HG03575 (cell line): ENCODE measurements at regions not wholly inside any gene's neighbourhood (a gene's known extent, or its start where the extent isn't known, plus 50 kb on each side); places are given as distances from the start of the nearest gene placed in this dataset.

Experiments used
- ATAC-seq: cut with Tn5 transposase; IDR thresholded peaks from one replicate; pipeline ENCODE4 v1.9.1; 2021; ENCODE audit not compliant: unreplicated experiment, insufficient number of reproducible peaks, low FRiP score; ENCODE audit errors: extremely low read depth

DNA sequence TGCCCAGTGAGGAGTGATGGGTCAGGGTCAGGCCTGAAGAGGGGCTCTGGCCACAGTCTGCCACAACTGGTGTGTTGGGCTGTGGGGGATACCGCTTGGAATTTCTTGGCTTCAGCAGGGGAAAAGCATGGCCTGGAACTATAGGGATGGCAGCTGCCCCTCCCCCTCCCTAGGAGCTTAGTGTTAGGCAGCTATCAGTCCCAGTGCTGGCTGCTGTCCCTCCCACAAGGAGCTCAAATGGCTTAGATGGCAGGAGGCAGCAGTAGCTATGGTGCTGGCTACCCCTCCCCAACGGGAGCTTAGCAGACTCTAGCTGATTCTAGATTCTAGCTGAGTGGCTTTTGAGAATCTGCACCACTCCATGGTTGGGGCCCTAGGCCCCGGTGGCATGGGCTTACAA lies 414.5 kb upstream of the HSF2 start:
- ATAC-seq = no peak

DNA sequence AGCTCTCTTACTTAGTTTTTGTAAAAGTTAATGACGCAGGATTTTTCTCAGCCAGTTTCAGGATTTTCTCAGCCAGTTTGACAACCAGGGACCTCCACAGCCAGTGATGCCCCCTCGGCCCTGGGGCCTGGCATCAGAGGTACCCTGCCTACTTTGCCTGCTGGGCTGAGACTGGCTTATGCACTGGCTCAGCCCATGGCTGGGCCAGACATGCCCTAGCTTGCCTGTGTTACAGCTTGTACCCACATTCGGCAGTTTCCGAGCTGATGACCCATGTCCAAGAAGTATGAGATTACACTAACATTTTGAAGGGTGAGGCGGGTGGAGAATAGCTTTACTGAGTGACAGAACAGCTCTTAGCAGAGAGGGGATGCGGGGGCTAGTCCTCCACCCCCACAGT lies 406.1 kb upstream of the HSF2 start:
- ATAC-seq = no peak

DNA sequence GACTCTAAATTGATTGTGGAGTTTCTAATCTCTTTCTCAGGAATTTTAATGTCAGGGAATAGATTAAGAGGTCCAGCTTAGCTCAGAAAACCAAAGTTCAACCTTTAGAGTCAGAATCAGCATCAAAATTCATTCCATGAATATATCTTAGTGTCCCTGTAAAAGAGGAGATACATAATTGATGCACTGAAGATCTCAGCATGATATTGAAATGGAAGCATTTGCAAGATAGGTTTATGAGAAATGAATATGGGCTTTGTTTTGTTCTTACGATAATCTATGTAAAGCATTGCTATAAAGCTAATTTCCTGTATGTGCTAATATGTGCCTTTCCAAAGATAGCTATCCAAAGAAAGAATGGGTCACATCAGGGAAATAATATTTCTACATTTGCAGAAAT lies 404.5 kb upstream of the HSF2 start:
- ATAC-seq = no peak

- no peak for ATAC-seq
Measured at GRCh38 chr6:121998631-121999030, 400.8 kb upstream of the HSF2 start.

DNA sequence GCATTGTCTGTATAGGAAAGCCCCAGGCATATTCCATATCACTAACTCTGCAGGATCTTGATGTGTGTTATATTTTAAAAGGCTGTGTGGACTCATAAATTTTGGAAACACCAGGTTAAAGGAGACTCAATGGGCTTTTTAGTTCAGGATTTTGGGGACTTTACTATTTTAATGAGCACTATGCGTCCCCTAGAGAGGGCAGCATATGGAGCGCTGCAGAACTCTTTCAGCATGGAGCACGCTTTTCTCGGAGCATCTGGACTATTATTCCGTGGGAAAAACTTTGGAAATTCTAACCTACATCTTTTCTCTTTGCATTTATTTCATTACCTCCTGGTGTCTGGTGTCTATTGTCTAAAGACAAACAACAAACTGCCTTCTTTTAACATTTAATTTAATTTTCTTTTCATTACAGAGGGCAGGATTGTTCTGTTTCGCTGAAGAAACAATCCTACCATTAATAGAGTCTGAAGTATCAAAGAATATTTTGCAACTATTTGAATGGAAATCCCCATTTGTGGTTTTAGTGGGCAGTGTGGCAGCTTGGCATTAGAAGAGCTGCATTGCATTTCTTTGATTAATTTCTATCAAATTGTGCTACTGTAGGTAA lies 399.9 kb upstream of the HSF2 start:
- no peak for ATAC-seq

- no peak for ATAC-seq
Measured at GRCh38 chr6:122005661-122006060, 393.8 kb upstream of the HSF2 start.

DNA sequence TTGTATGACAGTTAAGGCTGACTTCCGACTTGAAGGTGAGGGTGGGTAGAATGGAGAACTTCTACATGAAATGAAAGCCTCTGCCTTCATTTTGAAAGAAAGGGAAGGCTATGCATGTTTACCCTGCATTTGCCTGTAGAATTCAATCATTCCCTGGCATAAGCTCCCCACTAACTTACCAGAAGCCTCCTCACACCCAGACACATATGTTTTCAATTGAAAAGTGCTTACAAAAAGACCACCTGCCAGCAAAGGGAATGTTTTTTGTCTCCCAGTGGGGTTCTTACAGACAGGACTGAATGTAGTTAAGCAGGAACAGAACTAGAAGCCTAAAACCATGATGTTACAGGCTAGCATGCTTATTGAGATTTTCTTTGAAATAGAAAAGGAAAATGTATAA lies 392.1 kb upstream of the HSF2 start:
- no peak for ATAC-seq

- ATAC-seq = no peak
Measured at GRCh38 chr6:122008101-122008999, 391.1 kb upstream of the HSF2 start.

- no peak for ATAC-seq
Measured at GRCh38 chr6:122009000-122009350, 390.5 kb upstream of the HSF2 start.

GRCh38 chr6:122012578-122012977 lies 386.9 kb upstream of the HSF2 start:
- ATAC-seq = no peak

DNA sequence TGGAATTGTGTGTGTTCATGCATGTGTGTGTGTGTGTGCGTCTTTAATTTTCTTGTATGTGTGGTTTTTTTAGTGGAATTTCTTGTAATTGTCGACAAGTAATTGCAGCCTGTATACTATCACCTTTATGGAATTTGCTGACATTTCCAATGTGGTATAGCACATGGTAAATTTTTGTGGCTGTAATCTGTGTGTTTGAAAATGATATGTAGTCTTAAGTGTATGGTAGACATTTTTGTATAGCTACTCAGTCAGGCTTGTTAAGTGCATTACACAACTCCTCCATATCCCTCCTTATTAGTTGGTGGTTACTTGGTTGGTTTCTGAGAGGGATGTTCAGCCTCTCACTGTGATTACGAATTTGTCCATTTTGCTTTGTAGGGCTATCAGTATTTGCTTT lies 384.5 kb upstream of the HSF2 start:
- ATAC-seq = no peak

DNA sequence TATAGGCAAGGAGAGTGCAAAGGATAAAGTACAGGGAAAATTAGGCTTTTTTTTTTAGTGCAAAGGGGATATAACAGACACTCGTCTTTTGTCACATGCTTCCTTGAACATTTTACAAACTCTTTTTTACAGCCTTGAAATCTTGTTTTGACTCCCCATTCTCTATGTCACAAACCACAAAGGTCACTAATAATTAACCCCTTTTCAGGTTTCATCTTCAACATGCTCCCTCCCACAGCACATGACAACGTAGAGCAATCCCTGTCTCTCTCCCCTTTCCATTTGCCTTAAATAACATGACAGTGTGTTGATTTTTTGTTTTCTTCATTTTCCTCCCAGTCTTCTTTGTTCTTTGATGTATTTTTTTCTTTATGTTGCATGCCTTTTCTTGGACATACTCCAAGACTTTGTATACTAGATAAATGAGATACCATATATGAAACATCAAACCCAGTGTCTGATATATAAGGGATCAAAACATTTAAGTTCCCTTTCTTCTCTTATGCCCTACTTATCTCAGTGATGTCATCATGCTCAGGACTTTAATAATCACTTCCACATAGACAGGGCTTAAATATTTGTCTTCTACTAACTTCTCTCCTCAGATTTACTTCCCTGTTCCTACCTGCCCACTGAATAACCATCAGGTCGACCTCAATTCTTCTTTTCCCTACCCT lies 378.7 kb upstream of the HSF2 start:
- peak; percentile 93 for ATAC-seq

DNA sequence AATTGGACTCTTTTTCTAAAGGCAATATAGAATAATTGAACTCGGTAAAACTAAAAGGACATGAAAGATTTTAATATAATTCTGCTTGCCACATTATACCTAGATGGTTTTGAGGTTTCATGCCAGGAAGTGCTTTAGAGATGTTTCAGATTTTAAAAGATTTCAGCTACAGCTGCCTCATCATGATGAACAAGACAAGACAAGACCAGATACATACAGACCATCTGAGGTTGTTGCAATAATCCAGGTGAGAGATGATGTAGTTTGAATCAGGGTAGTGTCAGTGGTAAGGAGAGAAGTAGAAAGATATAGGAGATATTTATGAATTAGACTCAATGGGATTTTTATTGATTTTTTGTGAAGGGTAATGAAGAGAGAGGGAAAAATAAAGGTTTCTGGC lies 374.3 kb upstream of the HSF2 start:
- ATAC-seq = no peak

GRCh38 chr6:122026582-122027369 lies 372.7 kb upstream of the HSF2 start:
- no peak for ATAC-seq

- ATAC-seq = no peak
Measured at GRCh38 chr6:122028933-122029522, 370.4 kb upstream of the HSF2 start.

DNA sequence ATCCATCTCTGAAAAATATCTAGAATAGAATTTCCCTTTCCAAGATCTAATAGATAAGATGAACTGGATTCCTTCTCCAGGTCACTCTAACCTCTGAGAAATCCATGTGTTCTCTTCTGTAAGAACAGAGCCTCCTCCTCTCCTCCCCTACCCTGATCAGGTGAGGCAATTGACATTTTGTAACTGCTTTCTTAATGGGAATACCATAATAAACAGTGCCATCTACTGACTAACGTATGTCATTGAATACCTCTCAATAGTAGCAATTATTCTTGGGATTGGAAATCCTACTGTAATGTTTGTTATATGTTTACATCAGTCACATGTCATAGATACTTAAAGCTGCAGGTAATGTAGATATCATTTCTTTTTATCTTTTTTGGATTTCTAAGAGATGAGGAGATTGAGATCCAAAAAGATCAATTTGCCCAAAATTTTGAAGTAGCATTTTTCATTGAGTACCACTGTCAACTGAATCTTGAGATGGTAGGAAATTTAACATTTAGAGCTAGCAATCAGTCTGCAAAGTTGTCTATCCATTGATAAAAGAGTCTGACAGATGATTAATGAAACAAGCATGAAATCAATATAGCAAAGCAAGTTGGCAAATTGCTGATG lies 365.8 kb upstream of the HSF2 start:
- ATAC-seq = peak; percentile 97

- ATAC-seq = no peak
Measured at GRCh38 chr6:122035173-122035572, 364.3 kb upstream of the HSF2 start.

DNA sequence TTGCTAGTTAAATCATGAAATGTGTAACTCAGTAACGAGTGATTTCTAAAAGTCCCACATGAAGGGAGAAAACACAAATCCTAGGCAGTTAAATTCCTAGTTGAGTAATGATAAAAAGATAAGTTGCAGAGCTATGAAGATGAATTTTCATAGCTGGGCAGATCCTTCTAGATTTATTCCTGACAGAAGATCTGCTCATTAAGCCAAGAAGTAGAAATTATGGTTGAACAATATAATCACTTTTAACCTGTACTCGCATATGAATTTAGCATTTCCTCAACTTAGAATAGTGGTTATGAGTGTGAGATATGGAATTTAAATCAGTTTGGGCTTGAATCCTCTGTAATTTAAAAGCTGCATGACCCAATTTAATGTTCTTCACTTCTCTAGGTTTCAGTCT lies 359.2 kb upstream of the HSF2 start:
- no peak for ATAC-seq

DNA sequence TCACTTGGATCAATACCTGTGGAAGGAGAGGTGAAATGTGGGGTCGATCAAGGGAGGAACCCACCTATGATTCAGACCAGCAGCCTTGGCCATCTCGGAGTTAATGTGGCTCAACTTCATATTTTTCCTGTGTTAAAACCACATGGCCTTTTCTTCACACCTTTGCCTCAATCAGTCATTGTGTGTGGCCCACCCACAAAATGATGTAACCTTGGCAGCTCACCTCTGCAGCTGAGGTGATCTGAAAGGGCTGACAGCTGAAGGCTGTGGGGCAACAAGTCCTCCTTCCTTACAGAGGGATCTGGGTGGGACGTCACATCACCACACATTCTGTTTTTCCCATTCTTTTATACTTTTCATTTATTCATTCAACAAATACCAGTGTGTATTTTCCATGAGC lies 357.1 kb upstream of the HSF2 start:
- no peak for ATAC-seq
